ENCODE measurements at regions not wholly inside any gene's neighbourhood (a gene's known extent, or its start where the extent isn't known, plus 50 kb on each side); places are given as distances from the start of the nearest gene placed in this dataset.
"Not testable (repeated sequence)": the region's sequence is repeated elsewhere in the genome, so short reads cannot be mapped to it uniquely, and the experiment has no call there.

DNA sequence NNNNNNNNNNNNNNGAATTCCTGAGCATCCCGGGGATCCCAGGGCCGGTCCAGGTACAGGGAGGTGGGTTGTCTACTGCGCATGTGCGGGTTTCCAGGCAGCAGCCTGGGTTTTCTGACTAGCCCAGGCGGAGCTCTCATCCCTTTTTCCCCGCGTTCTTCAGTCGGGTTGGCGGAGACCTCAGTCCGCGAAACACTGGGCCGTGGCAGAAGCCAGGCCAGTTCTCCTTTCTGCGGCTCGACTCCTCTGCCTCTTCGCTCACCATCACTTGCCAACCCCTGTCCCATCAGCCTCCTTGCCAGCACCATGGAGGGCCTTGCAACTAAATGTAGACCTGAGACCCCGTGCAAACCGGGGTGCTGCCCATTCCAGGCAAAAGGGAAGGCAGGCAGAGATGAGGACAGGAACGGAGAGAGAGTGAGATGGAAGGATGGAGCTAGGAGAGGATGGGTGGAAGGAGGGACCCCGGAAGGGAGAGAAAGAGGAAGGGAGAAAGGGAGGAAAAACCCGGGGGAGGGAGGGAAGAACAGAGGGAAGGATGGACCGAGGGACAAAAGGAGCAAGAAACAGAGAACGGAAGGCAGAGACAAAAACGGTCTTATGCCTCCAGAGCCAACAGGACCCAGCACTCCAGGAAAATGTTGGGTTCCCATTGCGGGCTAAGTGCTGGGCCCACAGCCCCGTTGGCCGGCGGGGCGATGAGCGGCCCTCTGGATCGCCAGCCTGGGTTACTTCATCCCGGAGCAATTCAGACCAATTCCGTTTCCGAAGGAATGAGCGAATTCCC lies 445.4 kb upstream of the DEFB115 start:
- DNase-seq (ENCODE audit: low read depth in 2 of 2): no peak

DNA sequence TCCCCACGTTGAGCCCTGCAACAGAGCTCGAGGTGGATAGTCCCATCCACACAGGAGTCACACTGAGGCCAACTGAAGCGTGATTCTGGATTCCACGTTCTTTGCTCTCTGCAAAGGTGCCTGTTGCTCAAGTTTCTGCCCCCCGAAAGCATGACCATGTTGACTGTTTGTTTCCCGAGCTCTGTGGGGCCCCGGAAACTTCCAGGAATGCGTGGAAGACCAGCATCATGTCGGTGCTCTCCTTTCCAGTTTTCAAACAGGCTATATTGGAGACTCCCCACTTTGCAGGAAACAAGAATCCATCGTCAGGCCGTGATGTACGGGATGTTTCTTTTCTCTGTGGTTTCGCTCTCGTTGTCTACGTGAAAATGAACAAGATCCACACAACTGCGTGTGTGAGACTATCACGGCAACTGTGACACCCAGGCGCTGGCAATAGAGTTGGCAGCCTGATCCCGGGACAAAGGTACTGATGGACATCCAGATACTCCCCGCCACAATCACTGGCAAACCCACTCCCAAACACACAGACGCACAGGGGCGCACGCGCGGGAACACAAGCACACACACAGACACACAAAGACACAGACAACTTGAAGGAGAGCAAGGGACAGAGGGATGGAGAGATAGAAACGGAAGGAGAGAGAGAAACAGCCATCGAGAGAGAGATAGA lies 444.6 kb upstream of the DEFB115 start:
- DNase-seq (ENCODE audit: low read depth in 2 of 2): no peak

DNA sequence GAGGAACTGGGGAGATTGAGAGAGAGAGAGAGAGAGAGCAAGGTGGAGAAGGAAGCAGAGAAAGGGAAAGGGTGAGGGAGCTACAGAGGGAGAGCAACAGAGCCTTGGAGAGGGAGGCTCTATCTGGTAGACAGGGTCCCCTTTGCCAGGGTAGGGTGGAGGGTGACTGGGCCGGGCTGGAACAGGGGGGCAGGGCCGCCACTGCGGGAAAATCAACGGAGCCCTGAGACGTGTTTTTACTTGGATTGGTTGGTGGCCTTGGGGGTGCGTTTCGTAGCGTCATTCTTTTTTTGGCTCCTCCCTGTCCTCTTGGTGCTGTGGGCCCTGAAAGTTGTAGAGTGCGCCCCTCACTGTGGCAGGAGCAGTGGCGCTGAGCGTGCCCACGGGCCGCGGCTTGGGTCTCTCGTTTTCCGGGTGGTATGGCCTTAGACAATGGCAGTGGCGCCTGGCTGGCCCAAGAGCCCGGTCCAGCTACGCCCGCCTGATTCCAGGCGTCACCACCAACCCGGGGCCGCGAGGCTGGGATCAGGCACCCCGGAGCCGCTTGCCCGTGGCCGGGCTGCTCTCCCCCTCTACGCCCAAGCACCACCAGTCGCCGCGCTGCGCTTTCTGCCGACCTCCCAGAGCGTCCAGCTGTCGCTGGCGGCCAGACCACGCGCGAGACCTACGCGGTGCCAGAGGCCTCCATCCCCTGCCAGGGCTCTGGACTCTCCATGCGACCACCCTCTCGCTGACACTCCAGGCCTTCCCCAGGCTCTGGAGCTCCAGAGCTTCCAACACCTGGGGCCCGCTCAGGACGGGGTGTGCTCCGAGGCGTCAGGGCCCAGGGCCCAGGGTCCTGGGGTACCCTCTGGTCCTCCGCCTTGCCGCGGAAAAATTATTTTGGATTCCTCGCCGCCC lies 443.8 kb upstream of the DEFB115 start:
- DNase-seq (ENCODE audit: low read depth in 2 of 2): not testable (repeated sequence)

DNA sequence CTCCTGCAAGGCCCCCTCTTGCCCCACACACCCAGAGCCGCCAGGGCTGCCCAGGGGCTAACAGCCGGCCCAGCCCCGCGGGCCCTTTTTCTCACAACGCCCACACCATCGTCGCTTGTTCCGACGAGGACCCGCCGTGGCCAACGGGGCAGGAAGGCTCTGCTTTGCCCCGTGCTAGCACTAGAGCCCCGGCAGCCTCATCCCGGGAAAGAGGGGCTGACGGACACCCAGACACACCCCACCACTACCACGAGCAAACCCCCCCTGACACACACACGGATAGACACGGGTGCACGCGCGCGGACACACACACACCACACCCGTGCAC lies 443.2 kb upstream of the DEFB115 start:
- not testable (repeated sequence) for DNase-seq (ENCODE audit: low read depth in 2 of 2)

- DNase-seq (ENCODE audit: low read depth in 2 of 2): not testable (repeated sequence)
Measured at GRCh38 chr20:30815027-30815576, 442.4 kb upstream of the DEFB115 start.

- DNase-seq (ENCODE audit: low read depth in 2 of 2): no peak
Measured at GRCh38 chr20:30815577-30816181, 441.8 kb upstream of the DEFB115 start.

DNA sequence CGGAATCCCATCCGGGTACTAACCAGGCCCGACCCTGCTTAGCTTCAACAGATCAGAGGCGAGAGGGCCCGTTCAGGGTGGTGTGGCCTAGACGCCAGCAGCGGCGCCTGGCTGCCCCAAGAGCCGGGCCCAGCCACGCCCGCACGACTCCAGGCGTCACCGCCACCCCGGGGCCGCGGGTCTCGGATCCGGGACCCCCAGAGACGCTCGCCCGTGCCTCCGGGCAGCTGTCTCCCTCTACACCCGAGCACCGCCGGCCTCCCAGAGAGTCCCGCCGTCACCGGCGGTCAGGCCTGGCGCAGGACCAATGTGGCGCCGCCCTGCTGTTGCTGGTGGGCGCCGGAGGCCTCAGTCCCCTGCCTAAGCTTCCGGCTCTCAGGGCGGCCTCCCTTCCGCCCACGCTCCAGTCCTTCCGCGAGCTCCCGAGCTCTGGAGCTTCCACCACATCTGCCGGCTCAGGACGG lies 441.2 kb upstream of the DEFB115 start:
- DNase-seq (ENCODE audit: low read depth in 2 of 2): no peak

GRCh38 chr20:30821615-30822014 lies 435.8 kb upstream of the DEFB115 start:
- not testable (repeated sequence) for DNase-seq (ENCODE audit: low read depth in 2 of 2)

DNA sequence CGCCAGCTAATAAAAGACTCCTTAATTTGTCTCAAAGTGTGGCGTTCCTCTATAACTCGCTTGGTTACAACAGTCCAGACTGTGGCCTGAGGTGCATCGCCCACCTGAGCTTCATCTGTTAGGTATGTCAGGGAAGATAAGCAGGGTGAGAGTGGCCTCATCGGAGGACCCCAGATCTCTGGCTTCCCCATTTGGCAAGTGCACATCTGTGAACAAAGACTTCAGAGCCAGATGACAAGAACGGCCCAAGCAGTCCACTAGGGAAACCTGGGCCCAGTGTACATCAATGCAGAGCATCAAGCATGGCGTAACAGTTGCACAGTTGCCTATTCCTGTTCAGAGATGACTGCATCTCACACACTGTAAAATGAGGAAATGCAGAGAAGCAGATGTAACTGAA lies 432.8 kb upstream of the DEFB115 start:
- DNase-seq (ENCODE audit: low read depth in 2 of 2): not testable (repeated sequence)

DNA sequence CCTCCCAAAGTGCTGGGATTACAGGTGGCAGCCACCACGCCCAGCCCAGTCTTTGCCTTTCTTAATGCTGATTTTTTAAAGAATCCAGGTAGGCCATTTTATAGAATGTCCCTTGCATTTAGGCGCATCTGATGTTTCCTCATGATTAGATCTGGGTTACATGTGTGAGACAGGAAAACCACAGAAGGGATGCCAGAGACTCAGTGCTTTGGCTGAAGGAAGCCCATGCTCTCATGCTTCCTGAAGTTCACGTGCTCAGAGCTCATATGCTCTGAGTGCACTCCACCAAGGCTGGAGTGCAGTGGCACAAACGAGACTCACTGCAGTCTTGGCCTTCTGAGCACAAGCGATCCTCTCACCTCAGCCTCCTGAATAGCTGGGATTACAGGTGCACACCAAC lies 411.5 kb upstream of the DEFB115 start:
- not testable (repeated sequence) for DNase-seq (ENCODE audit: low read depth in 2 of 2)

- not testable (repeated sequence) for DNase-seq (ENCODE audit: low read depth in 2 of 2)
Measured at GRCh38 chr20:30868271-30868670, 389.2 kb upstream of the DEFB115 start.

DNA sequence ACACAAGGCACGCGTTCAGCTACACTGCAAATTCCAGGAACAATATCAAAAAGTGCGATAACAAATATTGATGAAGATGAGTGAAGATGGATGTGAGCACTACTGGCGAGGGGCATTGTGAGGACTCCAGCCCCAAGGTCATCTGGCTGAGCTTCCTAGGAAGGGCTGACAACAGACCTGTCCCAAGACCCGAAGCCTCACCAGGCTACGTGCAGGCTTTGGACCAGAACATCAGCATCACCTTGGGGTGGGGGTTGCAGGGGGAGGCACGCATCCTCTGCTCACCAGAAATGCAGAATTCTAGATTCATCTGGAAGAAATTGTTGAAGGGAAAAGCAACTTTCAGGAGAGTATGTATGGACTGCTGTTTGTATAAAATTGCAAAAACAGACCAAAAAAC lies 386.3 kb upstream of the DEFB115 start:
- not testable (repeated sequence) for DNase-seq (ENCODE audit: low read depth in 2 of 2)

DNA sequence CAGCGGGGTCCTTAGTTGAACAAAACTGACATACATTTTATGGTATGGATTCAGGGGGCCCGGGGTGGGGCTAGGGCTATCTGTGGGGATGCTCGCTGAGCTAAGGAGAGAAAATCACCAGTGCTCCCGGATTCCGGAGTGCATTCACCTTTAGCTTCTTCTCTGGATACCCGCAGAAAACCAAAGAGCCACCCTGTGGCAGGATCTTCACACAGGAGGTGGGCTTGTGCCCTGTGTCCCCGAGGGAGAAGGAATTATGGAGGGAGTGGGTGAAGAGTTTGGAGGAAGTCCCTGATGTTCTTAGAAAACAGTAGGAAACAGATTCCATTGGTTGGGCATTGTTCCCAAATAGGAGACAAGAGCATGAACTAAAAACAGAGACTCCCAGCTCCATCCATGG lies 385.2 kb upstream of the DEFB115 start:
- DNase-seq (ENCODE audit: low read depth in 2 of 2): not testable (repeated sequence)

GRCh38 chr20:30875868-30876267 lies 381.6 kb upstream of the DEFB115 start:
- not testable (repeated sequence) for DNase-seq (ENCODE audit: low read depth in 2 of 2)

DNA sequence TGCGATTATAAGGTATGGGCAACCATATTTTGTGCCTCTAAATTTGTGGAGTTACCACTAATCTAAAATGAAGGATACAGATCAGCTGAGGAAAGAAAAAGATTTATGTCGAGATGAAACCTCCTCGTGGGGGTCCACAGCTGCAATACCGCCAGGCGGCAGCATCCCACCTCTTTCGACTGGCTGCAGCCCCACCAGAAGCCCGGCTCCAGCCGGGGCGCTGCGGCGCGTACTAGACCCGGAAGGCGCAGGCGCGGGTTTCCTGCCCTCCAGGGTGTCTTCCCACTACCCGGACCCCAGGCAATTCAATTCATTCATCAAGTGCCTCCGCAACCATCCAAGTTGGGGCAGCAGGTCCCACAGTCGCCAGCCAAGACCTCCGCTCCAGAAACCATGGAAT lies 366.1 kb upstream of the DEFB115 start:
- not testable (repeated sequence) for DNase-seq (ENCODE audit: low read depth in 2 of 2)

GRCh38 chr20:30892541-30893345 lies 364.7 kb upstream of the DEFB115 start:
- DNase-seq (ENCODE audit: low read depth in 2 of 2): no peak

GRCh38 chr20:30893346-30894314 lies 363.8 kb upstream of the DEFB115 start:
- not testable (repeated sequence) for DNase-seq (ENCODE audit: low read depth in 2 of 2)

GRCh38 chr20:30894707-30895353 lies 362.6 kb upstream of the DEFB115 start:
- not testable (repeated sequence) for DNase-seq (ENCODE audit: low read depth in 2 of 2)

GRCh38 chr20:30895354-30895711 lies 362.1 kb upstream of the DEFB115 start:
- DNase-seq (ENCODE audit: low read depth in 2 of 2): not testable (repeated sequence)

Data from stimulated activated CD4-positive, alpha-beta T cell treated with anti-CD3 and anti-CD28 coated beads, Interleukin-1b, Interleukin-23, amount 100 ng/mL, for 4 hours (primary cell).